Endothelial cell of umbilical vein (primary cell): ENCODE measurements at regions not wholly inside any gene's neighbourhood (a gene's known extent, or its start where the extent isn't known, plus 50 kb on each side); places are given as distances from the start of the nearest gene placed in this dataset.

ENCODE experiments used
- BruUV-seq: library from RNA; stranded (reverse); fragments of 400-500 nt; replicated peaks from 2 replicates; lab custom pipeline; 2021; lab: Mats Ljungman, UMichigan
- CTCF ChIA-PET: fragments of 300-600, 350-600 bp; sonication (Branson Sonifier 250); formaldehyde crosslinking; loops from one replicate; lab custom pipeline; 2021; ENCODE audit warnings: antibody characterized with exemption, inconsistent platforms; lab: Charles Lee
- POLR2A ChIA-PET: fragments of 300-600, 350-600 bp; sonication (Branson Sonifier 250); formaldehyde crosslinking; loops from one replicate; lab custom pipeline; 2021; ENCODE audit warnings: antibody characterized with exemption, inconsistent platforms; lab: Charles Lee
- DNase-seq: peaks from one replicate; pipeline ENCODE4 v3.0.0-alpha.2; 2011; ENCODE audit warnings: low read depth, low spot score
- FAIRE-seq: peaks from 2 replicates; lab custom pipeline; 2011; peaks lifted over from hg19 to GRCh38; lab: Jason Lieb, UNC
- H2AFZ ChIP-seq: 2 replicates; pipeline ENCODE4 v1.6.0; 2012; ENCODE audit warnings: low read depth, low read length, control low read depth, inconsistent platforms
- H3K27ac ChIP-seq: 2 replicates; pipeline ENCODE4 v1.5.1; 2011; ENCODE audit warnings: low read depth, mild to moderate bottlenecking, control low read depth, low read length, moderate library complexity; ENCODE audit not compliant: insufficient read depth
- H3K27me3 ChIP-seq, 2 experiments: 2 replicates each; pipeline versions ENCODE4 v1.6.0 to v1.6.1; 2011; ENCODE audit warnings: low read length in 2 of 2, mixed read lengths in 1 of 2; ENCODE audit not compliant: control insufficient read depth in 2 of 2, insufficient read depth in 2 of 2
- H3K36me3 ChIP-seq, 2 experiments: 2 replicates in 1 of 2; 3 replicates in 1 of 2; pipeline ENCODE4 v1.5.1; 2011; ENCODE audit warnings: low read length in 2 of 2, mild to moderate bottlenecking in 1 of 2, moderate library complexity in 1 of 2; ENCODE audit not compliant: control insufficient read depth in 2 of 2, insufficient read depth in 2 of 2; ENCODE audit errors: extremely low read depth in 1 of 2
- H3K4me1 ChIP-seq: 3 replicates; pipeline ENCODE4 v1.5.1; 2011; ENCODE audit warnings: mild to moderate bottlenecking, low read length; ENCODE audit not compliant: control insufficient read depth, insufficient read depth; ENCODE audit errors: extremely low read depth
- H3K4me2 ChIP-seq: 2 replicates; pipeline ENCODE4 v1.6.1; 2011; ENCODE audit warnings: low read length, control low read depth, mixed read lengths; ENCODE audit not compliant: insufficient read depth
- H3K4me3 ChIP-seq, 3 experiments: fragments of 200-600 bp in 1 of 3; sonication (generic), shearing (Covaris generic) in 1 of 3; replicated peaks in 1 of 3; 2 replicates each; pipeline ENCODE4 v1.5.1; 2011 to 2016; ENCODE audit warnings: control low read depth in 3 of 3, low read length in 3 of 3, mild to moderate bottlenecking in 2 of 3, inconsistent platforms in 1 of 3, low read depth in 1 of 3, moderate library complexity in 1 of 3; ENCODE audit not compliant: insufficient read depth in 1 of 3
- H3K79me2 ChIP-seq: 2 replicates; pipeline ENCODE4 v1.6.0; 2012; ENCODE audit warnings: low read length, inconsistent platforms; ENCODE audit not compliant: control insufficient read depth, insufficient read depth
- H3K9ac ChIP-seq: replicated peaks from 2 replicates; pipeline ENCODE3; 2011; ENCODE audit warnings: low read length, control low read depth; ENCODE audit not compliant: insufficient read depth; ENCODE audit errors: extremely low read depth
- H3K9me1 ChIP-seq: replicated peaks from 3 replicates; pipeline ENCODE4 v1.6.0; 2011; ENCODE audit warnings: mild to moderate bottlenecking, low read length; ENCODE audit not compliant: control insufficient read depth, insufficient read depth; ENCODE audit errors: extremely low read depth
- H3K9me3 ChIP-seq: replicated peaks from 2 replicates; pipeline ENCODE4 v1.5.1; 2012; ENCODE audit warnings: low read length, inconsistent platforms; ENCODE audit not compliant: control insufficient read depth, insufficient read depth
- H4K20me1 ChIP-seq: replicated peaks from 2 replicates; pipeline ENCODE3; 2011; ENCODE audit warnings: mild to moderate bottlenecking, low read length; ENCODE audit not compliant: control insufficient read depth, insufficient read depth; ENCODE audit errors: extremely low read depth
- EZH2 ChIP-seq: IDR thresholded peaks from 2 replicates; pipeline ENCODE4 v1.6.1; 2012; ENCODE audit warnings: borderline replicate concordance, low read depth, mild to moderate bottlenecking, moderate library complexity, low read length, inconsistent platforms; ENCODE audit not compliant: severe bottlenecking
- FOS ChIP-seq: IDR thresholded peaks from 2 replicates; pipeline ENCODE4 v1.6.1; 2011; ENCODE audit warnings: mild to moderate bottlenecking, low read length, moderate library complexity, borderline replicate concordance; ENCODE audit not compliant: insufficient read depth
- GATA2 ChIP-seq: IDR thresholded peaks from 2 replicates; pipeline ENCODE4 v1.7.0; 2011; ENCODE audit warnings: low read depth, mild to moderate bottlenecking, moderate library complexity, mixed read lengths, low read length; ENCODE audit not compliant: insufficient read length, insufficient read depth
- JUN ChIP-seq: IDR thresholded peaks from 2 replicates; pipeline ENCODE4 v1.6.1; 2011; ENCODE audit warnings: borderline replicate concordance, low read depth; ENCODE audit not compliant: insufficient read length, insufficient read depth
- MYC ChIP-seq: IDR thresholded peaks from one replicate; pipeline ENCODE4 v1.6.1; 2011; ENCODE audit warnings: mild to moderate bottlenecking, low read depth, low read length
- POLR2A ChIP-seq: IDR thresholded peaks from 2 replicates; pipeline ENCODE4 v1.6.1; 2012; ENCODE audit warnings: low read depth, mild to moderate bottlenecking, control low read depth, low read length
- POLR2AphosphoS5 ChIP-seq: IDR thresholded peaks from 2 replicates; pipeline ENCODE4 v1.6.1; 2012; ENCODE audit warnings: low read depth, mild to moderate bottlenecking, control low read depth, low read length, moderate library complexity; ENCODE audit not compliant: insufficient read depth
- dilution Hi-C: fragments of 300-500 bp; cut with MboI; formaldehyde crosslinking; loops from one replicate; pipeline ENCODE4 v1.15.0; 2019; ENCODE audit warnings: low sequenced_read_pairs; ENCODE audit not compliant: extremely low pct_ligation_motif_present
- intact Hi-C: fragments of 100-400 bp; cut with micrococcal nuclease; formaldehyde crosslinking; loops from one replicate; pipeline ENCODE4 v1.10.0; 2022
- TF ChIP-seq, protein P1 (sequence below), 2 donors: IDR thresholded peaks; 1 replicate in 1 of 2; 2 replicates in 1 of 2; pipeline ENCODE4 v1.5.1; 2011; ENCODE audit warnings: low read length in 2 of 2, mild to moderate bottlenecking in 2 of 2, moderate library complexity in 2 of 2, control low read depth in 1 of 2, inconsistent platforms in 1 of 2, low read depth in 1 of 2; ENCODE audit not compliant: insufficient read depth in 1 of 2; ENCODE audit errors: extremely low read depth in 1 of 2
- TF ChIP-seq, protein P2 (sequence below): IDR thresholded peaks from 2 replicates; pipeline ENCODE4 v1.6.1; 2011; ENCODE audit not compliant: insufficient read depth, insufficient read length

DNA sequence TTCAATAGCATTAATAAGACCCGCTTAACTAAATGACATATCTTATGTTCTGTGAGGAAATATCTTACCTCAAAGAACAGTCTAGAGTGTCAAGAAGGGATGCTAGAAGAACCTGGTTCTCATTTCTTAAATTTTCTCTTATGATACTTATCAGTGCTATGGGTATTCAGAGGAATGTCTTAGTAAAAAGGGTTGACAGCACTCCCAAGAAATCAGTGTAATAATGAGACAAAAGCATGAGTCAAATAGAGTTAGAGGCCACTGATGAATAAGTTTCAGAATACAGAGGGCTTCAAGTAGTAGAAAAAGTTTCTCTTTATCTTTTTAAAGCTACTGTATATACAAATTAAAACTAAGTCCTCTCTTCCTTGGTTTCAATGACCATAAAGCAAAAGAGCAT lies 242.8 kb downstream of the GJA1 start:
- dilution Hi-C loops (no loop called here), intact Hi-C loops (no loop called here)
- Histone ChIP-seq H3K36me3 (no peaks in the 10 kb centered on the region), H4K20me1 (no peaks in the 10 kb centered on the region), H2AFZ (no peak overlapping the region), H3K9ac (no peak overlapping the region), H3K4me1 (no peaks in the 10 kb centered on the region), H3K9me1 (no peaks in the 10 kb centered on the region), H3K9me3 (no peaks in the 10 kb centered on the region), H3K4me2 (no peak overlapping the region), H3K4me3 (no peak overlapping the region), H3K27me3 (no peaks in the 10 kb centered on the region), H3K79me2 (no peaks in the 10 kb centered on the region), H3K27ac (no peak overlapping the region)
- FAIRE-seq, result no peak
- ChIA-PET POLR2A (no interaction called here), CTCF (no interaction called here)
- TF ChIP-seq, protein P1, sequence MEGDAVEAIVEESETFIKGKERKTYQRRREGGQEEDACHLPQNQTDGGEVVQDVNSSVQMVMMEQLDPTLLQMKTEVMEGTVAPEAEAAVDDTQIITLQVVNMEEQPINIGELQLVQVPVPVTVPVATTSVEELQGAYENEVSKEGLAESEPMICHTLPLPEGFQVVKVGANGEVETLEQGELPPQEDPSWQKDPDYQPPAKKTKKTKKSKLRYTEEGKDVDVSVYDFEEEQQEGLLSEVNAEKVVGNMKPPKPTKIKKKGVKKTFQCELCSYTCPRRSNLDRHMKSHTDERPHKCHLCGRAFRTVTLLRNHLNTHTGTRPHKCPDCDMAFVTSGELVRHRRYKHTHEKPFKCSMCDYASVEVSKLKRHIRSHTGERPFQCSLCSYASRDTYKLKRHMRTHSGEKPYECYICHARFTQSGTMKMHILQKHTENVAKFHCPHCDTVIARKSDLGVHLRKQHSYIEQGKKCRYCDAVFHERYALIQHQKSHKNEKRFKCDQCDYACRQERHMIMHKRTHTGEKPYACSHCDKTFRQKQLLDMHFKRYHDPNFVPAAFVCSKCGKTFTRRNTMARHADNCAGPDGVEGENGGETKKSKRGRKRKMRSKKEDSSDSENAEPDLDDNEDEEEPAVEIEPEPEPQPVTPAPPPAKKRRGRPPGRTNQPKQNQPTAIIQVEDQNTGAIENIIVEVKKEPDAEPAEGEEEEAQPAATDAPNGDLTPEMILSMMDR (IDR thresholded peaks at IDR 0.05; ENCODE audit: extremely low read depth in 1 of 2, insufficient read depth in 1 of 2, low read depth in 1 of 2, low read length in 2 of 2), result no peak
- BruUV-seq, result no TSS peak
- DNase-seq, result no peak

DNA sequence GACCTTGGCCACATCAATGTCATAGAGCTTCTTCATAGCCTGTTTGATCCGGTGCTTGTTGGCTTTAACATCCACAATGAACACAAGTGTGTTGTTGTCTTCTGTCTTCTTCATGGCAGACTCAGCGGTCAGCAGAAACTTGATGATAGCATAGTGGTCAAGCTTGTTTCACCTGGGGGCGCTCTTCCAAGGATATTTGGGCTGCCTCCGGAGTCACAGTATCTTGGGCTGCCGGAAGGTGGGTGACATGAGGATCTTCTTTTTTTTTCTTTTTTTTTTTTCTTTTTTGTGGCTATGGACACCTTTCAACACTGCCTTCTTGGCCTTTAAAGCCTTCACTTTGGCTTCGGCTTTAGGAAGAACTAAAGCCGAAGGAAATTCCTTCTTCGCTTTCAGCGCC lies 244.6 kb downstream of the GJA1 start:
- Histone ChIP-seq H3K27ac (no peak overlapping the region), H3K4me2 (no peak overlapping the region), H3K4me3 (no peak overlapping the region), H3K36me3 (no peaks in the 10 kb centered on the region), H3K4me1 (no peaks in the 10 kb centered on the region), H3K27me3 (no peaks in the 10 kb centered on the region), H4K20me1 (no peaks in the 10 kb centered on the region), H3K79me2 (no peaks in the 10 kb centered on the region), H2AFZ (no peak overlapping the region), H3K9me1 (no peaks in the 10 kb centered on the region), H3K9me3 (no peaks in the 10 kb centered on the region), H3K9ac (no peak overlapping the region)
- BruUV-seq, result no TSS peak
- intact Hi-C loops, result no loop called here
- ChIA-PET CTCF (no interaction called here), POLR2A (no interaction called here)
- dilution Hi-C loops, result no loop called here
- DNase-seq, result no peak
- no peak for FAIRE-seq
- TF ChIP-seq POLR2A (no peak), FOS (no peak), EZH2 (no peak), MYC (no peak), JUN (no peak), GATA2 (no peak), POLR2AphosphoS5 (no peak)
- TF ChIP-seq, protein P2, sequence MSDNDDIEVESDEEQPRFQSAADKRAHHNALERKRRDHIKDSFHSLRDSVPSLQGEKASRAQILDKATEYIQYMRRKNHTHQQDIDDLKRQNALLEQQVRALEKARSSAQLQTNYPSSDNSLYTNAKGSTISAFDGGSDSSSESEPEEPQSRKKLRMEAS, result no peak
- TF ChIP-seq, protein P1 (IDR thresholded peaks at IDR 0.05; ENCODE audit: extremely low read depth in 1 of 2, insufficient read depth in 1 of 2, low read depth in 1 of 2, low read length in 2 of 2), result no peak
